Epithelial cell of proximal tubule (primary cell): ENCODE measurements at regions not wholly inside any gene's neighbourhood (a gene's known extent, or its start where the extent isn't known, plus 50 kb on each side); places are given as distances from the start of the nearest gene placed in this dataset.

Experiments used
- DNase-seq: peaks from one replicate; pipeline ENCODE4 v3.0.0-alpha.2; 2011; ENCODE audit warnings: low read depth
- H3K4me3 ChIP-seq: 2 replicates; pipeline ENCODE4 v1.5.1; 2011; ENCODE audit warnings: low read depth, mild to moderate bottlenecking, low read length
- TF ChIP-seq, protein P1 (sequence below): conservative IDR thresholded peaks from 2 replicates; pipeline ENCODE4 v1.5.1; 2012; ENCODE audit warnings: low read depth, mild to moderate bottlenecking, low read length

DNA sequence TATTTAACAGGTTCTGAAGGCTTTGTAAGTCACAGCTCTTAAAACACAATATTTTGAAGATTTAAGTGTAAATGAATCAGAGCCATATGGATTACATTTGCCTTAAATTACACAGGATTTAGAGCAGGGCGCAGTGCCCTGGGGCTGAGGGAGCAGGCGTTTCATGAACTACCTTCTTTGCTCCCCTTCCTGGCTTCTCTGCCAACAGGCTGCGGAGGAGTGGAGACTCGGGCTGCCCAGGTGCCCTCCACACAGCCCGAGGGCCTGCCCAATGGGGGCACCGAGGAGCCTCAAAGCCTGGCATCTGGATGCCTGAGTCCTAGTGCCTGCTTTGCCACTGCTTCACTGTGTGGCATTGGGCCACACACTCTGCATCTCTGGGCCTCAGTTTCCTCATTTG lies 90.6 kb upstream of the HAND1 start:
- H3K4me3 ChIP-seq, result no peak overlapping the region
- no peak for DNase-seq
- TF ChIP-seq, protein P1, sequence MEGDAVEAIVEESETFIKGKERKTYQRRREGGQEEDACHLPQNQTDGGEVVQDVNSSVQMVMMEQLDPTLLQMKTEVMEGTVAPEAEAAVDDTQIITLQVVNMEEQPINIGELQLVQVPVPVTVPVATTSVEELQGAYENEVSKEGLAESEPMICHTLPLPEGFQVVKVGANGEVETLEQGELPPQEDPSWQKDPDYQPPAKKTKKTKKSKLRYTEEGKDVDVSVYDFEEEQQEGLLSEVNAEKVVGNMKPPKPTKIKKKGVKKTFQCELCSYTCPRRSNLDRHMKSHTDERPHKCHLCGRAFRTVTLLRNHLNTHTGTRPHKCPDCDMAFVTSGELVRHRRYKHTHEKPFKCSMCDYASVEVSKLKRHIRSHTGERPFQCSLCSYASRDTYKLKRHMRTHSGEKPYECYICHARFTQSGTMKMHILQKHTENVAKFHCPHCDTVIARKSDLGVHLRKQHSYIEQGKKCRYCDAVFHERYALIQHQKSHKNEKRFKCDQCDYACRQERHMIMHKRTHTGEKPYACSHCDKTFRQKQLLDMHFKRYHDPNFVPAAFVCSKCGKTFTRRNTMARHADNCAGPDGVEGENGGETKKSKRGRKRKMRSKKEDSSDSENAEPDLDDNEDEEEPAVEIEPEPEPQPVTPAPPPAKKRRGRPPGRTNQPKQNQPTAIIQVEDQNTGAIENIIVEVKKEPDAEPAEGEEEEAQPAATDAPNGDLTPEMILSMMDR, result no peak

DNA sequence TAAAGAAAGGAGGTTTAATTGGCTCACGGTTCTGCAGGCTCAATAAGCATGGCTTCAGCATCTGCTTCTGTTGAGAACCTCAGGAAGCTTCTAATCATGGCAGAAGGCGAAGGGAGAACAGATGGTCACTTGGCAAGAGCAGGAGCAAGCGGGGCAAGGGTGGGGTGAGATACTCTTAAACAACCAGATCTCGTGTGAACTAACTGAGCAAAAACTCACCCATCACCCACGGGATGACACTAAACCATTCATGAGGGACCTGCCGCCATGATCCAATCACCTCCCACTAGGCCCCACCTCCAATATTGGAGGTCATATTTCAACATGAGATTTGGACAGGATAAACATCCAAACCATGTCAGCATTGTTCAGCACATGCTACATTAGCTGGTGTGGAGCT lies 89.1 kb upstream of the HAND1 start:
- no peak for DNase-seq
- H3K4me3 ChIP-seq, result no peak overlapping the region
- TF ChIP-seq, protein P1, result no peak

DNA sequence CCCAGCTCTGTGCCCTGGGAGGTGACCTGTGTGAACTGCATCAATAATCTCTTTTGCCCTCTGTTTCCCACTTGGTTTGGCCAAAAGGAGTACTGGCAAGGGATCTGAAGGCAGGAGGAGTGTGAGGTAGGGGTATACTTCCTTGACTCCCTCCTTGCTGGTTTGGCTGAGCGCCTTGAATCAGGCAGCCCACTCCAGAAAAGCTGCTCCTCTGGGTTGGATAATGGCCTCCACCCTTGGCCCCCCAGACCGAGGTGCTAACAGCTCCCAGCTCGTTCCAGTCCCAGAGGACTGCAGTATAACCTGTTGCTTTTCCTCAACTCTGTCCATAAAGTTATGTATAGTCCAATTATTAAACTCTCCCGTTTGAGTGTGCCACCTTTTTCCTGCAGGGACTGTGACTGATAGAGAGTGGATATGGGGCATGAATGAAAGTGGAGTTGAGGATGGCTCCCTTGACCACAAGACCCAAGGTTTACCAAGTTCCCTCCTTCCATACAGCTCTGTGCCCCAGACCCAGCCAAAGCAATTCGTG lies 88.2 kb upstream of the HAND1 start:
- no peak overlapping the region for H3K4me3 ChIP-seq
- TF ChIP-seq, protein P1, result no peak
- DNase-seq, result no peak

DNA sequence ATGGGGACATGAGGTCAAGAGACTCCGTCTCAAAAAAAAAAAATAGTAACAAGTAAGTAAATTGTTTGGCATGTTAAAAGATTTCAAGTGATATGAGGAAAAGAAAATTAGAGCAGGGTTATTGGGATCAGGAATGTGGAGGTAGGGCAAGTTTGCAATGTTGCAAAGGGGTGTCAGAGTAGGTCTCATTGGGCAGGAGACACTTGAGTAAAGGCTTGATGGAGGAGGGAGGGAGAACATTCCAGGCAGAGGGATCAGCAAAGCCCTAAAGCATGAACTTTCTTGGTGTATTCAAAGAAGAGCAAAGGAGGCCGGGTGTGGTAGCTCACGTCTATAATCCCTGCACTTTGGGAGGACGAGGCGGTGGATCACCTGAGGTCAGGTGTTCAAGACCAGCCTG lies 87.1 kb upstream of the HAND1 start:
- DNase-seq, result no peak
- TF ChIP-seq, protein P1, result no peak
- no peak overlapping the region for H3K4me3 ChIP-seq

DNA sequence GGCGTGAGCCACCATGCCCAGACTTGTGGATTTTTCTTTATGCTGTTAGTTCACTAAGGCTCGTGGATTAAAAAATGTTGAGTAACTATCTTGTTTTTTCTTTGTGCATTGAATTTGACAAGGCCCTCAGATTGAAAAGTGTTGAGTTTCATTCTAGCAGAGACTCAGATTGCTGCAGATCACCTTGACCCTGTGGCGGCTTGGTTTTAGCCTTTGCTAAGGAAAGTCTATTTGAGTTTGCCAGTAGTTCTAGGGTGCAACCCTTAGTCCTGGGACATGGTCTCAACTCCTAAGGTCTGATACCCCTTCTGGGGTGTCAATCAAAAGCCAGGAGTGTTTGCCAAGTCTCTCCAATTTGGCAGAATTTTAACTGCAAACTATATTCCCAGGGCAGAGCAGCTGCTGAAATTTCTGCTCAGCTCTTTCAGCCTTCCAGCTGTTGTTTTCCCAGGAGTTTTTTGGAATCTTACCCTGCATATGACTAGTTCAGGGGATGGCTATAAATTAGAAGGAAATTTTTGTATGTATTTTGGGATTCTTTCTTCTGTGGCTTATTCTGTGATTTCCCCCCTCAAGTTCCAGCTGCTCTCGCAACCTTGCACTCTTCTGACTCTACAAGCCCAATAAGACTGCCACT lies 84.3 kb upstream of the HAND1 start:
- no peak overlapping the region for H3K4me3 ChIP-seq
- TF ChIP-seq, protein P1, result no peak
- DNase-seq, result no peak

DNA sequence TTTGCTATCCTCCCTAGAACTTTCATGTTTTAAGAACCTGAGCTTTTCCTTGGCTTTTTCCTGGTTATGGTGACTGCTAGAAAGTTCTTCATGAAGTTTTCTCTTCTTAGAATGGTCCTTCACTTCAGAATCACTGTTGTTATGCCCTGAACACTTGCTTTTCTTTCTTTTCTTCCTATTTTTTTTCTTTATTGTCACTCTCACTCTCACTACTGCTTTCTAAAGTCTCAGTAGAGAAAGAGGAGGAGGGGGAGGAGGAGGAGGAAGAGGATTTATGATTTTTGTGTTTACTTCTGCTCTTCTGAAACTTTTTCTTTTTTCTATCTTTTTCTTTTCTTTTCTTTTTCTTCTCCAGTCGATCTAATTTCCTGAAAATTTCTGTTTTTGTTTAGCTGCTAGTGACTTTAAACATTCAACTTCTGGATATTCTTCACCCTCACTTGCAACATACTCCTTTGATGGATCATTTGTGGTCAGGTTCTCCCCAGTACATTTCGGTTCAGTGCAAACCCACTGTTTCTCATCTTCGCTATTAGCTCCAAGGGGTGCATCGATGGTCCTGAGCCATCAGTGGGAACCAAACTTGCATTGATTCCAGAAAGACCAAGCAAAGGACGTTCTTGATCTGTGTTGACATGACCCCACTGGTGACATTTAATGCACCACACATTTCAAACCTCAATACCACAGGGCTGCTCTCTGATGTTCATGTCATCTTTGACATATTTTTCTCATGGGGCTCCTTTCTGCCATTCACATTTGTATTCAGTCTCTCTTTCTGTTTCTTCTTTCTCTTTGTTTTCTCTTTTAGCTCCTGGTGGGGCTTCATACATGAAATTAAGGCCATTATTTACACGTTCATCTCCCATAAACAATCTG lies 81.6 kb upstream of the HAND1 start:
- DNase-seq, result no peak
- TF ChIP-seq, protein P1, result no peak
- H3K4me3 ChIP-seq, result no peak overlapping the region

DNA sequence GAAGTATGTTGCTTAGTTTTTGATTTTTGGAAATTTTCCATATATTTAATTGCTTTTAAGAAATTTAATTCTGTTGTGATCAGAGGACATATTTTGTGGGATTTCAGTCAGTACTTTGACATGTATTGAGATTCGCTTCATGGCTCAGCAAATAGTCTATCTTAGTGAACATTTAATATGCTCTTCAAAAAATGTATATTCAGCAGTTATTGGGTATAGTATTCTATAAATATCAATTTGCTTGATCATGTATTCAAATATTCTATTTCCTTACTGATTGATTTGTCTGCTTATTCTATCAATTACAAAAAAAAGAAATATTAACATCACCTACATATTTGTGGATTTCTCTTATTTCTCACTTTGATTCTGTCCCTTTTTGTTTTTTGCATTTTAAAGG lies 79.5 kb upstream of the HAND1 start:
- no peak overlapping the region for H3K4me3 ChIP-seq
- no peak for DNase-seq
- TF ChIP-seq, protein P1, result no peak
